ENCODE measurements at regions not wholly inside any gene's neighbourhood (a gene's known extent, or its start where the extent isn't known, plus 50 kb on each side); places are given as distances from the start of the nearest gene placed in this dataset.

- Mint-ChIP-seq H3K36me3 (ENCODE audit: low read depth) (no peaks in the 10 kb centered on the region), H3K4me3 (ENCODE audit: low read depth) (no peak overlapping the region), H3K4me1 (ENCODE audit: low read depth) (no peaks in the 10 kb centered on the region), H3K27me3 (ENCODE audit: low read depth) (peaks cover 7% of the 10 kb centered on the region), H3K27ac (no peak overlapping the region), H3K9me3 (no peaks in the 10 kb centered on the region)
- intact Hi-C loops (cut with micrococcal nuclease) = no loop called here
- no peak for DNase-seq (ENCODE audit: low spot score)
These were observed 189.5 kb upstream of the GMDS start for GRCh38 chr6:2434912-2435311.

- Mint-ChIP-seq H3K27me3 (ENCODE audit: low read depth) (peaks cover under 1% of the 10 kb centered on the region), H3K27ac (no peak overlapping the region), H3K9me3 (no peaks in the 10 kb centered on the region), H3K4me3 (ENCODE audit: low read depth) (no peak overlapping the region), H3K36me3 (ENCODE audit: low read depth) (no peaks in the 10 kb centered on the region), H3K4me1 (ENCODE audit: low read depth) (no peaks in the 10 kb centered on the region)
- intact Hi-C loops (cut with micrococcal nuclease) = no loop called here
- DNase-seq (ENCODE audit: low spot score) = no peak
These were observed 188.7 kb upstream of the GMDS start for GRCh38 chr6:2434116-2434515.

DNA sequence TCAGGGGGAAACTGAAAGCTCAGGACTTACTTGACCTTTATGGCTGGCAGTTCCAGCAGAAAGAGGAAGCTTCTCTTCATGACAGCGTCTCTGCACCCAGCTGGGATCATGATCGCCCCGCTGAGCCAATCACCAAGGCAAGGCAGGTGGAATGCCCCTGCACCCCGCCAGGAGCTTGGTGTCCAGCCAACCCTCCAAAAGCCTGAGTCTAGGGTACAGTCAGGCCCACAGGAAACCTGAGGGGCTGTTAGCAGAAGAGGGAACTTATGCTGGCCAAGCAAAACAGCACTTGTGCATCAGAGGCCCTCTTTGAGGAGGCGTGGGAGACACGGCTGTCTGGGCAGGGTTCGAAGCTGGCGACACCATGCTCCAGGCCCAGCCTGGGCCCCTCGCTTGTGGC is 188.3 kb upstream of the GMDS start:
- no peak for DNase-seq (ENCODE audit: low spot score)
- Mint-ChIP-seq H3K4me3 (ENCODE audit: low read depth) (no peak overlapping the region), H3K4me1 (ENCODE audit: low read depth) (no peaks in the 10 kb centered on the region), H3K27me3 (ENCODE audit: low read depth) (no peaks in the 10 kb centered on the region), H3K27ac (no peak overlapping the region), H3K36me3 (ENCODE audit: low read depth) (no peaks in the 10 kb centered on the region), H3K9me3 (no peaks in the 10 kb centered on the region)
- intact Hi-C loops (cut with micrococcal nuclease) = no loop called here

- no peaks in the 10 kb centered on the region for H3K9me3 Mint-ChIP-seq
- no peak overlapping the region for H3K27ac Mint-ChIP-seq
- no peak for DNase-seq (ENCODE audit: low spot score)
- no peaks in the 10 kb centered on the region for H3K4me1 Mint-ChIP-seq (ENCODE audit: low read depth)
- H3K36me3 Mint-ChIP-seq (ENCODE audit: low read depth) = no peaks in the 10 kb centered on the region
- no peaks in the 10 kb centered on the region for H3K27me3 Mint-ChIP-seq (ENCODE audit: low read depth)
- H3K4me3 Mint-ChIP-seq (ENCODE audit: low read depth) = no peak overlapping the region
- intact Hi-C loops (cut with micrococcal nuclease) = no loop called here
These were observed 187.9 kb upstream of the GMDS start for GRCh38 chr6:2433266-2433665.

GRCh38 chr6:2432292-2432691 is 186.9 kb upstream of the GMDS start:
- Mint-ChIP-seq H3K4me1 (ENCODE audit: low read depth) (no peaks in the 10 kb centered on the region), H3K27me3 (ENCODE audit: low read depth) (no peaks in the 10 kb centered on the region), H3K4me3 (ENCODE audit: low read depth) (no peak overlapping the region), H3K27ac (no peak overlapping the region), H3K36me3 (ENCODE audit: low read depth) (no peaks in the 10 kb centered on the region), H3K9me3 (no peaks in the 10 kb centered on the region)
- intact Hi-C loops (cut with micrococcal nuclease) = no loop called here
- DNase-seq (ENCODE audit: low spot score) = no peak

DNA sequence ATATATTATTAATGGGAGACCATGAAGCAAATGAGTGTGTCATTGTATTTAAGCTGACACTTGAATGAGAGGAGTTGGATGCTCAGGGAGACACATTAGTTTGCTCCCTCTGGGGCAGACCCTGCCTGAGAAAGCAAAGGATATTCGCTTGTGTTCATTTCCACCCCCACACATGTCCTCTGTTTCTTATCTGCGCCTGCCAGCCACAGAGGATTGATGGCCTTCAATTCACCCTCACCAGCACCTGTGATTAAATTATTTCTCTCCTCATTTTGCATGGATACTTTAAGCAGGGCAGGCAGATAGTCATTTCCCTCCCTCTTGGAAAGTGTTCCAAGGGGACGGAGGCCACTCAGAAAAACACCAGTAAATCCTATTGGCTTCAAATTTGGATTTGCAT is 185.2 kb upstream of the GMDS start:
- Mint-ChIP-seq H3K36me3 (ENCODE audit: low read depth) (no peaks in the 10 kb centered on the region), H3K4me1 (ENCODE audit: low read depth) (no peaks in the 10 kb centered on the region), H3K27ac (no peak overlapping the region), H3K27me3 (ENCODE audit: low read depth) (no peaks in the 10 kb centered on the region), H3K4me3 (ENCODE audit: low read depth) (no peak overlapping the region), H3K9me3 (no peaks in the 10 kb centered on the region)
- no peak for DNase-seq (ENCODE audit: low spot score)
- intact Hi-C loops (cut with micrococcal nuclease) = no loop called here

GRCh38 chr6:2429460-2429859 is 184.1 kb upstream of the GMDS start:
- H3K27ac Mint-ChIP-seq = no peak overlapping the region
- no peaks in the 10 kb centered on the region for H3K9me3 Mint-ChIP-seq

DNA sequence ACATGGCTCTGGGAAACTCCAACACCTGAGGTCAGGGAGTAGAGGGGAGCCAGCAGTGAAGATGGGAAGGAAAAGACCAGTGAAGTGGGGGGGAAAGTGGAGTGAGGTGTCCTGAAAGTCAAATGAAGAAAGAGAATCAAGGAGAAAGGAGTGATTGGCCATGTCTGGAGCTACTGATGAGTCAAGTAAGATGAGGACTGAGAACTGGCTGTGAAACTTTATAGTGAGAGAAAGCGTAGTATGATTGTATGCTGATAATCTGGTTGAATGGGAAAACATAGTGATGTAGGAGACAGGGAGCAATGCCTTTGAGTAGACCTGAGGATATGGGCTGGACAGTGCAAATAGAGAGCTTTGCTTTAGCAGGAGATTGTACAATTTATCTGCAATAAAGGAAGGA is 183.6 kb upstream of the GMDS start:
- H3K36me3 Mint-ChIP-seq (ENCODE audit: low read depth) = no peaks in the 10 kb centered on the region
- no peaks in the 10 kb centered on the region for H3K9me3 Mint-ChIP-seq
- intact Hi-C loops (cut with micrococcal nuclease) = no loop called here
- no peak overlapping the region for H3K27ac Mint-ChIP-seq
- H3K4me1 Mint-ChIP-seq (ENCODE audit: low read depth) = no peaks in the 10 kb centered on the region
- H3K4me3 Mint-ChIP-seq (ENCODE audit: low read depth) = no peak overlapping the region
- DNase-seq (ENCODE audit: low spot score) = no peak
- H3K27me3 Mint-ChIP-seq (ENCODE audit: low read depth) = no peaks in the 10 kb centered on the region

More at GRCh38 chr6:2429460-2429859, 184.1 kb upstream of the GMDS start:
- H3K4me1 Mint-ChIP-seq (ENCODE audit: low read depth) = no peaks in the 10 kb centered on the region
- intact Hi-C loops (cut with micrococcal nuclease) = no loop called here
- no peak for DNase-seq (ENCODE audit: low spot score)
- H3K4me3 Mint-ChIP-seq (ENCODE audit: low read depth) = no peak overlapping the region
- H3K36me3 Mint-ChIP-seq (ENCODE audit: low read depth) = no peaks in the 10 kb centered on the region
- no peaks in the 10 kb centered on the region for H3K27me3 Mint-ChIP-seq (ENCODE audit: low read depth)

DNA sequence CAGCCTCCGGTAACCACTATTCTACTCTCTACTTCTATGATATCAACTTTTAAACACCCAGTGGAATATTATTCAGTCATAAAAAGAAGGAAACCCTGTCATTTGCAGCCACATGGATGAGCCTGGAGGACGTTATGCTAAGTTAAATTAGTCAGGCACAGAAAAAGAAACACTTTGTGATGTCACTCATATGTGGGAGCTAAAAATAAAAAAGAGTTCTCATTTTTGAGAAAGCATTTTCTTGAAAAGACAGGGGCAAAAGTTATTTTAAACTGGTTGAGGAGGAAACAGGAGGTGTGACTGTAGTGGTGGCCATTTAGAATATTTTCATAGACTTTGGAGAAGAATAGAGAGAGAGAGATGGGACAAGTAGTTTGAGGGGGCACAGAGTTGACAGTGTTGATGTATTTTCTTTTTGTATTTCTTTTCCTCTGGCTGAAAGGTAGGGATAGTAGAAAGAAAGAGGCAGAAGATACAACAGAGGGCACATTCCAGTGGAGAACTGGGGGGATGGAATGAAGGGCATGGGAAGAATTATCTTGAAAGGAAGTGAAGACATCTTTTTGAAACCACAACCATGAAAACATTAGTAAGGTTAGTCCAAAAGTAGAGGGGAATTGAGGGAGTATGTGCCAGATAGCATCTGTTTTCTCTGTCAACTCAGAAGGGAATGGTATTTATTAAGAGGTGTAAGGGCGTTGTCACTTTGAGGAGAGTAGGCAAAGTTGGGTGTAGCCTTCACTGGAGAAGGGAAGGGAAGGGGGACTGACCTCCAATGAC is 181.3 kb upstream of the GMDS start:
- H3K4me1 Mint-ChIP-seq (ENCODE audit: low read depth) = no peaks in the 10 kb centered on the region
- H3K4me3 Mint-ChIP-seq (ENCODE audit: low read depth) = no peak overlapping the region
- intact Hi-C loops (cut with micrococcal nuclease) = no loop called here
- no peaks in the 10 kb centered on the region for H3K9me3 Mint-ChIP-seq
- H3K27ac Mint-ChIP-seq = no peak overlapping the region
- no peaks in the 10 kb centered on the region for H3K27me3 Mint-ChIP-seq (ENCODE audit: low read depth)
- no peak for DNase-seq (ENCODE audit: low spot score)
- H3K36me3 Mint-ChIP-seq (ENCODE audit: low read depth) = no peaks in the 10 kb centered on the region

DNA sequence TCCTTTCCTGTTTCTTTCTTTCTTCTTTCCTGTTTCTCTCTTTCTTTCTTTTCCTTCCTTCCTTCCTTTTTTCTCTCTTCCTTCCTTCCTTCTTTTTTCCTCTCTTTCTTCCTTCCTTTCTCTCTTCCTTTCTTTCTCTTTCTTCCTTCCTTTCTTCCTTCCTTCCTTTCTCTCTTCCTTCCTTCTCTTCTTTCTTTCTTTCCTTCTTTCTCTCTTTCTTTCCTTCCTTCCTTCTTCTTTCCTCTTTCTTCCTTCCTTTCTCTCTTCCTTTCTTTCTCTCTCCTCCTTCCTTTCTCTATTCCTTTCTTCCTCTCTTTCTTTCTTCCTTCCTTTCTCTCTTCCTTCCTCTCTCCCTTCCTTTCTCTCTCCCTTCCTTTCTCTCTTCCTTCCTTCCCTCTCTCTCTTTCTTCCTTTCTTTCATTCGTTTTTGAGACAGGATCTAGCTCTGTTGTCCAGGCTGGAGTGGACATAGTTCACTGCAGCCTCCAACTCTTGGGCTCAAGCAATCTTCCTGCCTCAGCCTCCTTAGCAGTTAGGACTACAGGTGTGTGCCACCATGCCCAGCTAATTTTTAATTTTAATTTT is 170.8 kb upstream of the GMDS start:
- H3K4me3 Mint-ChIP-seq (ENCODE audit: low read depth) = no peak overlapping the region
- H3K36me3 Mint-ChIP-seq (ENCODE audit: low read depth) = no peaks in the 10 kb centered on the region
- H3K27me3 Mint-ChIP-seq (ENCODE audit: low read depth) = no peaks in the 10 kb centered on the region
- DNase-seq (ENCODE audit: low spot score) = no peak
- H3K9me3 Mint-ChIP-seq = no peaks in the 10 kb centered on the region
- H3K27ac Mint-ChIP-seq = no peak overlapping the region
- intact Hi-C loops (cut with micrococcal nuclease) = no loop called here
- H3K4me1 Mint-ChIP-seq (ENCODE audit: low read depth) = no peaks in the 10 kb centered on the region

GRCh38 chr6:2414885-2415547 is 169.6 kb upstream of the GMDS start:
- no peaks in the 10 kb centered on the region for H3K36me3 Mint-ChIP-seq (ENCODE audit: low read depth)
- H3K9me3 Mint-ChIP-seq = no peaks in the 10 kb centered on the region
- H3K4me3 Mint-ChIP-seq (ENCODE audit: low read depth) = no peak overlapping the region
- no peak overlapping the region for H3K27ac Mint-ChIP-seq
- no peaks in the 10 kb centered on the region for H3K27me3 Mint-ChIP-seq (ENCODE audit: low read depth)
- no peak for DNase-seq (ENCODE audit: low spot score)
- H3K4me1 Mint-ChIP-seq (ENCODE audit: low read depth) = no peaks in the 10 kb centered on the region
- intact Hi-C loops (cut with micrococcal nuclease) = no loop called here

DNA sequence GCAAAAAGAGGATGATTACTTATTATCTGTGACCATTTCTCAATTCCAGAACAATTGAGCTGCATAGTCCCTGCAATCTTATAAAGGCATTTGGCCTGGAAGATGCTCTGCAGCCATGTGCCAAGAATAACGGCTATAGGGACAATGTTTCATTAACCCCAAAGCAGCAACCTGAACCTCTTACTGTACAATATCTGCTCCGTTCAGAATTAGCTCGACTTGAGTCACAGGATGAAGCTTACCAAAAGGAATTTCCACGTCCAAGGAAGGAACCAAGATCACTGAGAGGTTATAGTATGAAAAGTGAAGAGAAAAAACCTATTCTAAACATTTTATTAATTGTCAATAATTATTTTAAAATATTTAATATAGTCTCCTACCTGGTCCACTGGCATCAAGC is 167.3 kb upstream of the GMDS start:
- Mint-ChIP-seq H3K27ac (no peak overlapping the region), H3K36me3 (ENCODE audit: low read depth) (no peaks in the 10 kb centered on the region), H3K4me1 (ENCODE audit: low read depth) (no peaks in the 10 kb centered on the region), H3K27me3 (ENCODE audit: low read depth) (no peaks in the 10 kb centered on the region), H3K9me3 (no peaks in the 10 kb centered on the region), H3K4me3 (ENCODE audit: low read depth) (no peak overlapping the region)
- DNase-seq (ENCODE audit: low spot score) = no peak
- intact Hi-C loops (cut with micrococcal nuclease) = no loop called here

DNA sequence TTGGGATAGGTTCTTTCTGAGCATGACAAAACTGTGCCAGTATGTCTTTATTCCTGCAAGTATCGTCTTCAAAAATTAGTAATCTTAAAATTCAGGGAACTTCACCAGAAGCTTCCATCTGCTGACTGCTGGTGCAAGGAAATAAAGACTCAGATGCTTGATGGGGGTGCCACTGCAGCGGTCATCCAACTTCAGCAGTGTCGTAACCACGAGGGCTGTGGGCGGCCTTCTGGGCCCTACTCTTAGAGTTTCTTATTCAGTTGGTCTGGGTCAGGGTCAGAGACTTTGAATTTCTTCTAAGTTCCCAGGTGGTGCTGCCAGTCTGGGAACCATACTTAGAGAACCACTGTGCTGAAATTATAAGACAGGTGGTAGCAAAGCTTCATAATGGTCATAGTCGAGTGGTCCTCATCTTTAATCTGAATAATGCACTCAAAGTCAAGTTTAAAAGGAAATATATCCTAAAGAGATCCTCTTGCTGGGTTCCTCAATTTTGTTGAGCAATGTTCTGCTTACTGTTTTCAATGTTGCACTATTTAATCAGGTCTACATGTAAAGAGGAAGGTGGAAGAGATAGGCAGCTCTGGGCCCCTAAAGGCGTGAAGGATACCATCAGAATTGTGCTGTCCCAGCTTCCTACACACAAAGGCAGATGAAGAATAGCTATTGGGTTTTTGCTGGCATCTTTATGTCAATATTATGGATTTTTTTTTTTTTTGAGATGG is 165.4 kb upstream of the GMDS start:
- Mint-ChIP-seq H3K4me3 (ENCODE audit: low read depth) (no peak overlapping the region), H3K27me3 (ENCODE audit: low read depth) (no peaks in the 10 kb centered on the region), H3K36me3 (ENCODE audit: low read depth) (no peaks in the 10 kb centered on the region), H3K4me1 (ENCODE audit: low read depth) (no peaks in the 10 kb centered on the region), H3K9me3 (no peaks in the 10 kb centered on the region), H3K27ac (no peak overlapping the region)
- no peak for DNase-seq (ENCODE audit: low spot score)
- intact Hi-C loops (cut with micrococcal nuclease) = no loop called here
